Kidney epithelial cell (primary cell): ENCODE measurements at regions not wholly inside any gene's neighbourhood (a gene's known extent, or its start where the extent isn't known, plus 50 kb on each side); places are given as distances from the start of the nearest gene placed in this dataset.

Source experiments
- DNase-seq: peaks from one replicate; pipeline ENCODE4 v3.0.0-alpha.2; 2010; ENCODE audit warnings: low read depth
- H3K27me3 ChIP-seq: 2 replicates; pipeline ENCODE4 v1.6.0; 2011; ENCODE audit warnings: low read length; ENCODE audit not compliant: control insufficient read depth, insufficient read depth
- H3K36me3 ChIP-seq: 2 replicates; pipeline ENCODE4 v1.5.1; 2011; ENCODE audit warnings: low read length; ENCODE audit not compliant: control insufficient read depth, insufficient read depth
- H3K4me3 ChIP-seq: 2 replicates; pipeline ENCODE4 v1.5.1; 2011; ENCODE audit warnings: low read depth, mild to moderate bottlenecking, control low read depth, low read length
- TF ChIP-seq, protein P1 (sequence below): IDR thresholded peaks from 2 replicates; pipeline ENCODE4 v1.5.1; 2011; ENCODE audit warnings: mild to moderate bottlenecking, moderate library complexity, low read length, control low read depth, inconsistent platforms; ENCODE audit not compliant: insufficient read depth, poor library complexity, severe bottlenecking

DNA sequence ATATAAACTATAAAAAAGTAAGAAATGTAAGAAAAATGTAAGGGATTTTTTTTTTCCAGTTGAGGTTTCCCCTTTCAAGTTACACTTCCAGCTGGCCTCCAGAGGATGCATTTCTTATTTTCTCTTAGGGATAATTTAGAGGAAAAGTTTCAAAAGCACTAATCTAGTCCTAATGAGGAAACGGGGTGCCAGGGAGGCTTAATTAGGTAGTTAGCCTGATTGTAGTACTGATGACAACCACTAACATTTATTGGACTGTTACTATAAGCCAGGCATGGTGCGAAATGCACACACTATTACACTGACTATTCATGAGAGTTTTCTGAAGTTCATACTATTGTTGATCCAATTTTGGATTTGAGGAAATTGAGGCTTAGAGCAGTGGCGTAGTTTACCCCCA is 290.8 kb upstream of the FMN2 start:
- Histone ChIP-seq H3K27me3 (no peaks in the 10 kb centered on the region), H3K36me3 (no peaks in the 10 kb centered on the region), H3K4me3 (no peak overlapping the region)
- TF ChIP-seq, protein P1, sequence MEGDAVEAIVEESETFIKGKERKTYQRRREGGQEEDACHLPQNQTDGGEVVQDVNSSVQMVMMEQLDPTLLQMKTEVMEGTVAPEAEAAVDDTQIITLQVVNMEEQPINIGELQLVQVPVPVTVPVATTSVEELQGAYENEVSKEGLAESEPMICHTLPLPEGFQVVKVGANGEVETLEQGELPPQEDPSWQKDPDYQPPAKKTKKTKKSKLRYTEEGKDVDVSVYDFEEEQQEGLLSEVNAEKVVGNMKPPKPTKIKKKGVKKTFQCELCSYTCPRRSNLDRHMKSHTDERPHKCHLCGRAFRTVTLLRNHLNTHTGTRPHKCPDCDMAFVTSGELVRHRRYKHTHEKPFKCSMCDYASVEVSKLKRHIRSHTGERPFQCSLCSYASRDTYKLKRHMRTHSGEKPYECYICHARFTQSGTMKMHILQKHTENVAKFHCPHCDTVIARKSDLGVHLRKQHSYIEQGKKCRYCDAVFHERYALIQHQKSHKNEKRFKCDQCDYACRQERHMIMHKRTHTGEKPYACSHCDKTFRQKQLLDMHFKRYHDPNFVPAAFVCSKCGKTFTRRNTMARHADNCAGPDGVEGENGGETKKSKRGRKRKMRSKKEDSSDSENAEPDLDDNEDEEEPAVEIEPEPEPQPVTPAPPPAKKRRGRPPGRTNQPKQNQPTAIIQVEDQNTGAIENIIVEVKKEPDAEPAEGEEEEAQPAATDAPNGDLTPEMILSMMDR, result no peak
- no peak for DNase-seq

DNA sequence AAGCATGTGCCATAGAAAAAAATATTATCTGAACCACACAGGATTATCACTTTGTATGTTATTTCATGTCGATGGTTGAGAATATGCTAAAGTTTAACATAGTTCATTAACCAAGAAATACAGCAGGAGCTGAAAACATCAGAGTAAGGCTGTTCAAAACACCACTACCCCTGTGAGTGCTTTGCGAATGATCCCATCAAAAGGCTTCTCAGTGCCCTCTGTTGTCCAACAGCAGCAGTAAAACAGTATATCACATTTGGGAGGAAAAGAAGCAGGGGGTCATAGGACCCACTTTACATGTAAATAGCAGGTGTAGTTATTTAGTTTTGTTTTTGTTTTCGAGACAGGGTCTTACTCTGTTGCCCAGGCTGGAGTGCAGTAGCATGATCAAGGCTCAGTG is 289.4 kb upstream of the FMN2 start:
- TF ChIP-seq, protein P1, result no peak
- Histone ChIP-seq H3K27me3 (no peaks in the 10 kb centered on the region), H3K36me3 (no peaks in the 10 kb centered on the region), H3K4me3 (no peak overlapping the region)
- no peak for DNase-seq

DNA sequence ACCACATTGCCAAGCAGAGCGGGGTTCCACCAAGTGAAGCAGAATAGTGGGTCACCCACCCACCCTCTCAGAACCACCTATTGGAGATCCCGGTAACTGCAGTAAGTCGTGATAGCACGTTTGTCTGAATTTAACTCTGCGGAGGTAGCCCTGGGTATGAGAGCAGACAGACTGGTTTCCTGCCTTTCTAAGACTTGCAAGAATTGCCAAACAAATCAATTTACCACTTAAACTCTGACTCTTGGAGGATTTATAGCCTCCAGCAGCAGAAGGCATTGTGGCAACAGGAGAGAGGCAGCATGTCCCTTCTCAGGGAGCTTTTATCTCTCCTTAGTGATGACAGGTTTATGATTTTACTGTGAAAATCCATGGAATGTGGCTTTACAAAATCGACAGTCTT is 287.9 kb upstream of the FMN2 start:
- no peaks in the 10 kb centered on the region for H3K27me3 ChIP-seq

DNA sequence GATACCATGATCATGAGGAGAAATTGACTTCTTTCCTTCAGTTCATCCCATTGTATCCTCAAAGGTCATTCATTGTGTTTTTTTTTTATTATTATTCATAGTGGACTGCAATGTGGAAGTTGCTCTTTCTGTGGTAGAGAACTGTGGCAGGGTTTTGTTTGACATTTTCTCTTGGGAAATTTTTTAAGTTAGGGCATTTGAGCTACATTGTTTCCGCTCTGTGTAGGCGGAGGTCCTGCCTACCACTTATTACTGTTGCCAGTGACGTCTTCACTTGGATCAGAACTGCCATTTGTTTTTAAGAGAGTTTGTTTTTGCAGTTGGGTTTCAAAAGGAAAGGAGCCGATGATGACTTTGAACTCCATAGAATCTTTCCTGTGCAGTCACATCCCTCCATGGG is 287.4 kb upstream of the FMN2 start:
- Histone ChIP-seq H3K4me3 (no peak overlapping the region), H3K36me3 (no peaks in the 10 kb centered on the region), H3K27me3 (no peaks in the 10 kb centered on the region)
- TF ChIP-seq, protein P1, result no peak
- DNase-seq, result no peak

More for the DNA sequence above, 287.9 kb upstream of the FMN2 start:
- Histone ChIP-seq H3K36me3 (no peaks in the 10 kb centered on the region), H3K4me3 (no peak overlapping the region)
- TF ChIP-seq, protein P1, result no peak
- no peak for DNase-seq

DNA sequence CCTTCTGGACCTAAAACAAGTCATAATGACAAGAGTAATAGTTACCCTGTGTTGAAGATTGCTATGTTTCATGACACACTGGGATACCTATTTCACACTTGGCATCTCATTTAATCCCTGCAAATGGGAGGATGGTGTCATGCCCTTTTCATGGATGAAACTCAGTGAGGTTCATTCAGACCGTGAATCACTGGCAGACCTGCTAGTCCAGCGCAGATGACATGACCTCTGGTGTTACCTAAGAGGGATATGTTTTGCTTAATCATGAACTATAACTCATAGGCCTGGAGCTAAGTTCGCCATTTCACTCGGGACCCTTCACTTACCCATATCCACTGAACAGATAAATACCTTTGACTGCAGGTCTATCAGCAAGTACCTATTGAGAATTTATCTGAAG is 286.6 kb upstream of the FMN2 start:
- DNase-seq, result no peak
- TF ChIP-seq, protein P1, result no peak
- H3K4me3 ChIP-seq, result no peak overlapping the region
- H3K36me3 ChIP-seq, result no peaks in the 10 kb centered on the region
- H3K27me3 ChIP-seq, result no peaks in the 10 kb centered on the region
